ENCODE measurements at regions not wholly inside any gene's neighbourhood (a gene's known extent, or its start where the extent isn't known, plus 50 kb on each side); places are given as distances from the start of the nearest gene placed in this dataset.

GRCh38 chr11:105553025-105553424 is 56.8 kb upstream of the GRIA4 start:
- H3K4me3 Mint-ChIP-seq, result no peak overlapping the region
- H3K27ac Mint-ChIP-seq, result no peak overlapping the region
- no peaks in the 10 kb centered on the region for H3K36me3 Mint-ChIP-seq (ENCODE audit: low read depth)
- peaks cover 10% of the 10 kb centered on the region for H3K9me3 Mint-ChIP-seq
- H3K4me1 Mint-ChIP-seq (ENCODE audit: low read depth), result peaks cover 6% of the 10 kb centered on the region
- intact Hi-C loops (cut with micrococcal nuclease), result no loop called here
- H3K27me3 Mint-ChIP-seq, result no peaks in the 10 kb centered on the region

- H3K36me3 Mint-ChIP-seq (ENCODE audit: low read depth), result no peaks in the 10 kb centered on the region
- H3K4me1 Mint-ChIP-seq (ENCODE audit: low read depth), result peaks cover 18% of the 10 kb centered on the region
- H3K27ac Mint-ChIP-seq, result no peak overlapping the region
- H3K9me3 Mint-ChIP-seq, result peaks cover 10% of the 10 kb centered on the region
- no peak overlapping the region for H3K4me3 Mint-ChIP-seq
- no peaks in the 10 kb centered on the region for H3K27me3 Mint-ChIP-seq
- intact Hi-C loops (cut with micrococcal nuclease), result no loop called here
Observed at GRCh38 chr11:105548359-105548758, 61.5 kb upstream of the GRIA4 start.

- Mint-ChIP-seq H3K9me3 (no peaks in the 10 kb centered on the region), H3K27ac (no peak overlapping the region), H3K36me3 (ENCODE audit: low read depth) (no peaks in the 10 kb centered on the region), H3K4me3 (no peak overlapping the region), H3K4me1 (ENCODE audit: low read depth) (no peaks in the 10 kb centered on the region), H3K27me3 (no peaks in the 10 kb centered on the region)
- intact Hi-C loops (cut with micrococcal nuclease), result no loop called here
Observed at GRCh38 chr11:105538588-105538987, 71.3 kb upstream of the GRIA4 start.

- Mint-ChIP-seq H3K27me3 (no peaks in the 10 kb centered on the region), H3K4me3 (no peak overlapping the region), H3K9me3 (no peaks in the 10 kb centered on the region), H3K4me1 (ENCODE audit: low read depth) (no peaks in the 10 kb centered on the region), H3K36me3 (ENCODE audit: low read depth) (no peaks in the 10 kb centered on the region), H3K27ac (no peak overlapping the region)
- intact Hi-C loops (cut with micrococcal nuclease), result no loop called here
Observed at GRCh38 chr11:105537531-105537930, 72.3 kb upstream of the GRIA4 start.

- Mint-ChIP-seq H3K9me3 (no peaks in the 10 kb centered on the region), H3K27me3 (no peaks in the 10 kb centered on the region), H3K27ac (no peak overlapping the region), H3K4me3 (no peak overlapping the region), H3K4me1 (ENCODE audit: low read depth) (no peaks in the 10 kb centered on the region), H3K36me3 (ENCODE audit: low read depth) (no peaks in the 10 kb centered on the region)
- intact Hi-C loops (cut with micrococcal nuclease), result no loop called here
Observed at GRCh38 chr11:105524286-105524685, 85.6 kb upstream of the GRIA4 start.

- H3K4me1 Mint-ChIP-seq (ENCODE audit: low read depth), result no peaks in the 10 kb centered on the region
Observed at GRCh38 chr11:105520706-105521345, 89.0 kb upstream of the GRIA4 start.

GRCh38 chr11:105507496-105508254 is 102.2 kb upstream of the GRIA4 start:
- intact Hi-C loops (cut with micrococcal nuclease), result no loop called here
- no peaks in the 10 kb centered on the region for H3K36me3 Mint-ChIP-seq (ENCODE audit: low read depth)
- H3K4me3 Mint-ChIP-seq, result no peak overlapping the region
- no peaks in the 10 kb centered on the region for H3K9me3 Mint-ChIP-seq
- no peaks in the 10 kb centered on the region for H3K4me1 Mint-ChIP-seq (ENCODE audit: low read depth)
- no peaks in the 10 kb centered on the region for H3K27me3 Mint-ChIP-seq
- H3K27ac Mint-ChIP-seq, result no peak overlapping the region

More at GRCh38 chr11:105520706-105521345, 89.0 kb upstream of the GRIA4 start:
- Mint-ChIP-seq H3K36me3 (ENCODE audit: low read depth) (no peaks in the 10 kb centered on the region), H3K27ac (no peak overlapping the region), H3K4me3 (no peak overlapping the region), H3K27me3 (no peaks in the 10 kb centered on the region), H3K9me3 (no peaks in the 10 kb centered on the region)
- intact Hi-C loops (cut with micrococcal nuclease), result no loop called here

GRCh38 chr11:105492010-105492409 is 117.9 kb upstream of the GRIA4 start:
- no peaks in the 10 kb centered on the region for H3K9me3 Mint-ChIP-seq
- intact Hi-C loops (cut with micrococcal nuclease), result no loop called here
- H3K27me3 Mint-ChIP-seq, result no peaks in the 10 kb centered on the region
- no peak overlapping the region for H3K27ac Mint-ChIP-seq
- H3K4me1 Mint-ChIP-seq (ENCODE audit: low read depth), result no peaks in the 10 kb centered on the region
- no peak overlapping the region for H3K4me3 Mint-ChIP-seq
- H3K36me3 Mint-ChIP-seq (ENCODE audit: low read depth), result no peaks in the 10 kb centered on the region

GRCh38 chr11:105491394-105491793 is 118.5 kb upstream of the GRIA4 start:
- no peak overlapping the region for H3K4me3 Mint-ChIP-seq
- H3K27ac Mint-ChIP-seq, result no peak overlapping the region
- no peaks in the 10 kb centered on the region for H3K9me3 Mint-ChIP-seq
- intact Hi-C loops (cut with micrococcal nuclease), result no loop called here
- no peaks in the 10 kb centered on the region for H3K36me3 Mint-ChIP-seq (ENCODE audit: low read depth)
- no peaks in the 10 kb centered on the region for H3K27me3 Mint-ChIP-seq
- no peaks in the 10 kb centered on the region for H3K4me1 Mint-ChIP-seq (ENCODE audit: low read depth)

GRCh38 chr11:105490333-105490732 is 119.5 kb upstream of the GRIA4 start:
- intact Hi-C loops (cut with micrococcal nuclease), result no loop called here
- Mint-ChIP-seq H3K27me3 (no peaks in the 10 kb centered on the region), H3K36me3 (ENCODE audit: low read depth) (no peaks in the 10 kb centered on the region), H3K4me1 (ENCODE audit: low read depth) (no peaks in the 10 kb centered on the region), H3K4me3 (no peak overlapping the region), H3K9me3 (no peaks in the 10 kb centered on the region), H3K27ac (no peak overlapping the region)

GRCh38 chr11:105489446-105489845 is 120.4 kb upstream of the GRIA4 start:
- no peak overlapping the region for H3K4me3 Mint-ChIP-seq
- no peaks in the 10 kb centered on the region for H3K36me3 Mint-ChIP-seq (ENCODE audit: low read depth)
- H3K27me3 Mint-ChIP-seq, result no peaks in the 10 kb centered on the region
- intact Hi-C loops (cut with micrococcal nuclease), result no loop called here
- H3K4me1 Mint-ChIP-seq (ENCODE audit: low read depth), result no peaks in the 10 kb centered on the region
- H3K9me3 Mint-ChIP-seq, result no peaks in the 10 kb centered on the region
- no peak overlapping the region for H3K27ac Mint-ChIP-seq

- H3K27me3 Mint-ChIP-seq, result no peaks in the 10 kb centered on the region
- H3K4me1 Mint-ChIP-seq (ENCODE audit: low read depth), result no peaks in the 10 kb centered on the region
- no peak overlapping the region for H3K27ac Mint-ChIP-seq
- intact Hi-C loops (cut with micrococcal nuclease), result no loop called here
- H3K36me3 Mint-ChIP-seq (ENCODE audit: low read depth), result no peaks in the 10 kb centered on the region
- peaks cover 7% of the 10 kb centered on the region for H3K9me3 Mint-ChIP-seq
- no peak overlapping the region for H3K4me3 Mint-ChIP-seq
Observed at GRCh38 chr11:105486929-105487328, 122.9 kb upstream of the GRIA4 start.

- H3K27me3 Mint-ChIP-seq, result no peaks in the 10 kb centered on the region
- intact Hi-C loops (cut with micrococcal nuclease), result no loop called here
- H3K4me1 Mint-ChIP-seq (ENCODE audit: low read depth), result no peaks in the 10 kb centered on the region
Observed at GRCh38 chr11:105469931-105470330, 139.9 kb upstream of the GRIA4 start.

GRCh38 chr11:105468154-105468553 is 141.7 kb upstream of the GRIA4 start:
- H3K9me3 Mint-ChIP-seq, result peaks cover 9% of the 10 kb centered on the region
- no peak overlapping the region for H3K4me3 Mint-ChIP-seq
- H3K27me3 Mint-ChIP-seq, result no peaks in the 10 kb centered on the region
- intact Hi-C loops (cut with micrococcal nuclease), result no loop called here
- H3K27ac Mint-ChIP-seq, result no peak overlapping the region
- H3K36me3 Mint-ChIP-seq (ENCODE audit: low read depth), result no peaks in the 10 kb centered on the region
- no peaks in the 10 kb centered on the region for H3K4me1 Mint-ChIP-seq (ENCODE audit: low read depth)

More at GRCh38 chr11:105469931-105470330, 139.9 kb upstream of the GRIA4 start:
- no peaks in the 10 kb centered on the region for H3K36me3 Mint-ChIP-seq (ENCODE audit: low read depth)
- peaks cover 9% of the 10 kb centered on the region for H3K9me3 Mint-ChIP-seq
- no peak overlapping the region for H3K4me3 Mint-ChIP-seq
- no peak overlapping the region for H3K27ac Mint-ChIP-seq
